GM23338 (cell line): ENCODE measurements at regions not wholly inside any gene's neighbourhood (a gene's known extent, or its start where the extent isn't known, plus 50 kb on each side); places are given as distances from the start of the nearest gene placed in this dataset.

Experiments
- ATAC-seq: fragments of 200-7000 bp; cut with Tn5 transposase; 3 replicates; pipeline ENCODE4 v1.9.1; 2020
- DNase-seq: peaks from one replicate; pipeline ENCODE4 v3.0.0-alpha.2; 2015; ENCODE audit warnings: low spot score
- H2AFZ ChIP-seq: fragments of 200-600 bp; sonication (generic); 2 replicates; pipeline ENCODE4 v1.8.0; 2016; ENCODE audit warnings: antibody characterized with exemption, mild to moderate bottlenecking, moderate library complexity
- H3F3A ChIP-seq: fragments of 200-600 bp; sonication (generic); replicated peaks from 2 replicates; pipeline ENCODE4 v1.8.0; 2017; ENCODE audit warnings: antibody characterized with exemption, mixed run types, low read depth
- H3K27ac ChIP-seq: fragments of 200-600 bp; sonication (generic); 2 replicates; pipeline ENCODE4 v1.6.1; 2016; ENCODE audit warnings: low read depth
- H3K27me3 ChIP-seq: fragments of 200-600 bp; sonication (generic); 2 replicates; pipeline ENCODE4 v1.8.0; 2016; ENCODE audit warnings: mild to moderate bottlenecking, mixed run types, moderate library complexity; ENCODE audit not compliant: insufficient read depth
- H3K36me3 ChIP-seq: fragments of 200-600 bp; sonication (generic); 2 replicates; pipeline ENCODE4 v1.8.0; 2016; ENCODE audit warnings: mild to moderate bottlenecking; ENCODE audit not compliant: insufficient read depth
- H3K4me1 ChIP-seq: fragments of 200-600 bp; sonication (generic); 2 replicates; pipeline ENCODE4 v1.8.0; 2016; ENCODE audit warnings: mild to moderate bottlenecking, moderate library complexity; ENCODE audit not compliant: insufficient read depth
- H3K4me2 ChIP-seq: fragments of 200-600 bp; sonication (generic); 2 replicates; pipeline ENCODE4 v1.7.1; 2017; ENCODE audit warnings: mixed run types
- H3K4me3 ChIP-seq: fragments of 200-600 bp; sonication (generic); 2 replicates; pipeline ENCODE4 v1.6.1; 2016; ENCODE audit warnings: mixed run types
- H3K79me2 ChIP-seq: fragments of 200-600 bp; sonication (generic); replicated peaks from 2 replicates; pipeline ENCODE4 v1.8.0; 2017; ENCODE audit warnings: mild to moderate bottlenecking; ENCODE audit not compliant: insufficient read depth
- H3K9me2 ChIP-seq: fragments of 200-600 bp; sonication (generic); 2 replicates; pipeline ENCODE4 v1.8.0; 2017; ENCODE audit not compliant: insufficient read depth
- H4K20me1 ChIP-seq: fragments of 200-600 bp; sonication (generic); replicated peaks from 2 replicates; pipeline ENCODE4 v1.8.0; 2017; ENCODE audit warnings: mild to moderate bottlenecking; ENCODE audit not compliant: insufficient read depth
- H3K27ac Mint-ChIP-seq: 2 replicates; pipeline ENCODE4 v1.8.0; 2020; ENCODE audit warnings: inconsistent platforms, mild to moderate bottlenecking, moderate library complexity, mixed read lengths
- H3K27me3 Mint-ChIP-seq: 3 replicates; pipeline ENCODE4 v1.8.0; 2022; ENCODE audit warnings: low read depth, mild to moderate bottlenecking, moderate library complexity, mixed read lengths, inconsistent platforms; ENCODE audit not compliant: insufficient read depth, poor library complexity
- H3K36me3 Mint-ChIP-seq: 3 replicates; pipeline ENCODE4 v1.8.0; 2021; ENCODE audit warnings: low read depth, mild to moderate bottlenecking, inconsistent platforms, moderate library complexity, mixed read lengths
- H3K4me1 Mint-ChIP-seq: 3 replicates; pipeline ENCODE4 v1.8.0; 2020; ENCODE audit warnings: mild to moderate bottlenecking, inconsistent platforms, mixed read lengths
- H3K4me3 Mint-ChIP-seq: 3 replicates; pipeline ENCODE4 v1.8.0; 2021; ENCODE audit warnings: moderate library complexity, mild to moderate bottlenecking, inconsistent platforms, mixed read lengths
- H3K9me3 Mint-ChIP-seq: 3 replicates; pipeline ENCODE4 v1.8.0; 2020; ENCODE audit warnings: moderate library complexity, mild to moderate bottlenecking, inconsistent platforms, mixed read lengths
- CREB1 ChIP-seq: fragments of 250-450 bp; sonication (Bioruptor Pico); IDR thresholded peaks from 2 replicates; pipeline ENCODE4 v1.5.0; 2020; ENCODE audit warnings: low read depth, mild to moderate bottlenecking, moderate library complexity
- CTCF ChIP-seq, 2 experiments: fragments of 200-600 bp in 1 of 2; sonication (generic) in 1 of 2; conservative IDR thresholded peaks; 2 replicates each; pipeline versions ENCODE4 v1.5.1 to v1.6.1; 2016 to 2017; ENCODE audit warnings: antibody characterized with exemption in 2 of 2, low read depth in 2 of 2, mild to moderate bottlenecking in 2 of 2, moderate library complexity in 1 of 2
- ETS1 ChIP-seq: IDR thresholded peaks from 2 replicates; pipeline ENCODE4 v1.6.1; 2016; ENCODE audit warnings: antibody characterized with exemption
- EZH2 ChIP-seq: fragments of 200-600 bp; sonication (generic); IDR thresholded peaks from one replicate; pipeline ENCODE4 v1.8.0; 2017; ENCODE audit warnings: antibody characterized with exemption, mild to moderate bottlenecking, low read depth; ENCODE audit not compliant: unreplicated experiment
- EZH2phosphoT487 ChIP-seq: fragments of 200-600 bp; sonication (generic); IDR thresholded peaks from one replicate; pipeline ENCODE4 v1.8.1; 2018; ENCODE audit warnings: antibody characterized with exemption; ENCODE audit not compliant: unreplicated experiment
- JUNB ChIP-seq: IDR thresholded peaks from one replicate; pipeline ENCODE4 v1.6.1; 2016; ENCODE audit warnings: antibody characterized with exemption; ENCODE audit not compliant: unreplicated experiment
- NANOG ChIP-seq: IDR thresholded peaks from 2 replicates; pipeline ENCODE4 v1.6.1; 2016; ENCODE audit warnings: antibody characterized with exemption, borderline replicate concordance
- POLR2AphosphoS5 ChIP-seq: IDR thresholded peaks from 2 replicates; pipeline ENCODE4 v1.6.1; 2016; ENCODE audit warnings: antibody characterized with exemption, low read depth
- REST ChIP-seq: IDR thresholded peaks from one replicate; pipeline ENCODE4 v1.6.1; 2018; ENCODE audit warnings: antibody characterized with exemption; ENCODE audit not compliant: unreplicated experiment
- STAT1 ChIP-seq: IDR thresholded peaks from one replicate; pipeline ENCODE4 v1.6.1; 2016; ENCODE audit warnings: antibody characterized with exemption; ENCODE audit not compliant: unreplicated experiment
- ZNF114 ChIP-seq: fragments of 250-450 bp; sonication (Bioruptor Pico); IDR thresholded peaks from 2 replicates; pipeline ENCODE4 v1.5.0; 2020; ENCODE audit warnings: mild to moderate bottlenecking, moderate library complexity
- ZNF331 ChIP-seq: fragments of 250-450 bp; sonication (Bioruptor Pico); IDR thresholded peaks from 2 replicates; pipeline ENCODE4 v1.5.0; 2020; ENCODE audit warnings: low read depth, mild to moderate bottlenecking, moderate library complexity
- ZNF462 ChIP-seq: fragments of 250-450 bp; sonication (Bioruptor Pico); IDR thresholded peaks from 2 replicates; pipeline ENCODE4 v1.5.0; 2020; ENCODE audit warnings: mild to moderate bottlenecking, moderate library complexity

GRCh38 chr2:6645004-6645403 lies 220.7 kb downstream of the CMPK2 start:
- no peaks in the 10 kb centered on the region for H3K79me2 ChIP-seq
- ATAC-seq, result no peak
- no peak overlapping the region for H2AFZ ChIP-seq
- H3K27ac Mint-ChIP-seq, result no peak overlapping the region
- H3K9me2 ChIP-seq, result peaks cover 3% of the 10 kb centered on the region; the same call in 1 of the 2 replicates
- H3K4me2 ChIP-seq, result no peak overlapping the region
- peaks cover 3% of the 10 kb centered on the region; the same call in 2 of the 3 replicates for H3K36me3 Mint-ChIP-seq
- TF ChIP-seq ETS1 (no peak), EZH2phosphoT487 (no peak), REST (no peak), ZNF114 (CRISPR knock-in tag) (no peak), ZNF462 (CRISPR knock-in tag) (no peak), CREB1 (no peak), NANOG (no peak), EZH2 (no peak), CTCF (conservative IDR thresholded peaks at IDR 0.05; ENCODE audit: low read depth in 2 of 2) (no peak), JUNB (no peak), ZNF331 (no peak), STAT1 (no peak), POLR2AphosphoS5 (no peak)
- H4K20me1 ChIP-seq, result no peaks in the 10 kb centered on the region
- H3K27me3 ChIP-seq, result no peaks in the 10 kb centered on the region
- H3F3A ChIP-seq, result no peaks in the 10 kb centered on the region
- no peak overlapping the region for H3K4me3 Mint-ChIP-seq
- H3K36me3 ChIP-seq, result no peaks in the 10 kb centered on the region
- peaks cover 12% of the 10 kb centered on the region; the same call in 1 of the 2 replicates for H3K4me1 ChIP-seq
- H3K4me1 Mint-ChIP-seq, result peaks cover 10% of the 10 kb centered on the region
- H3K4me3 ChIP-seq, result no peak overlapping the region
- peaks cover 63% of the 10 kb centered on the region for H3K9me3 Mint-ChIP-seq
- DNase-seq, result no peak
- H3K27me3 Mint-ChIP-seq, result no peaks in the 10 kb centered on the region
- no peak overlapping the region for H3K27ac ChIP-seq
